NOMO-1 treated with dmso at 0.1 percent for 144 hours (cell line): ENCODE measurements at regions not wholly inside any gene's neighbourhood (a gene's known extent, or its start where the extent isn't known, plus 50 kb on each side); places are given as distances from the start of the nearest gene placed in this dataset.
"Not testable (repeated sequence)": the region's sequence is repeated elsewhere in the genome, so short reads cannot be mapped to it uniquely, and the experiment has no call there.

Experiments used
- DNase-seq: peaks from one replicate; lab custom pipeline; 2025; ENCODE audit not compliant: unreplicated experiment; lab: John Stamatoyannopoulos, UW

DNA sequence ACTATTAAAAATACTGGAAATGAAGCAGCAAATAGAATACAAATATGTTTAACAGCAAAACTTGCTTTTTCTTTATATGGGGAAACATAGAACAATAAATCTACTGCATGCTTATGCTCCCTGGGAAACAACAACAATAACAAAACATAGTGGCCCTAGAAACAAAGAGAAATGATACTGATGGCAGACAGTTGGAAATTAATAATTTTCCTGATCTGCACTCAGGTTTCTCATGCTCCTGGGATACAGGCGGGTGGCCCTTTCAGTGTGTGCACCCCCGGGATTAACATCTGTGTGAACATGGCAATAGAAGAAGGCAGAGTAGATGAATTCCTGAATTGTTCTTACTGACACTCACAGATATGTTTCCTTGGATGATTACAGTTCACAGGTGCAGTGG lies 209.2 kb upstream of the TBX18 start:
- no peak for DNase-seq

DNA sequence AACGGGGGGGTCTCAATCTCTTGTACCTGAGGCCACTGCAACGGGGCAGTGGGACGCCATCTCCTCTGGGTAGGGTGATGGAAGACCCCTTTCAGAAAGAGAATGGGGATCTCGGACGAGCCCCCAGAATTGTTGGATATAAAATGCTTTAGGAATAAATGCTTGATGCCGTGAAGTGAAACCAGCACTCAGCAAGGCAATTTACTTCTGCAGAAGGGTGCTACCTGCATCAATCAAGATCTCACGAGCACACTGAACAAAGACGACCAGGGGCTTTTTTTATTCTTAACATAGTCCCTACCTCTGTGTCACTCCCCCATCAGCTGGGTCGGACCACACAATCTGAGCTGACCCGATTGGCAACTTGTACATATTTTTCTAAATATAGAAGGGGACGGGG lies 203.6 kb upstream of the TBX18 start:
- DNase-seq = no peak

DNA sequence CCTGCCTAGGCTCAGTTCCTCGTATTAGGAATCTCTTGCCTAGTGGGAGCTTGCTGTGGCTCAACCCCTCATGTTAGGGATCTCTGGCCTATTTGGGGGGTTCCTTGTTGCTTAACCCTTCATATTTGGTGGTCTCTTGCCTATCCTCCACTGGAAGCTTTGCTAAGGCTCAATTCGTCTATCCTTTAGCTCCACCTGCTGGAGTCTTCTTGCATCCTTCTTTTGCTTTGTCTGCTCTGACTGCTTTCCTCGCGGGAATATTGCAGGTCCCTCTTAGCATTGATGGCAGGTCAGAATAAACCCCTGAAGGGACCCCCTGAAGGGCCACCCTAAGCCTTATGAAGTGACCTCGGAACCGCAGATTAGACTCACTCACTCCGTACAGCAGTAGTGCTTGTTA lies 203.0 kb upstream of the TBX18 start:
- no peak for DNase-seq

DNA sequence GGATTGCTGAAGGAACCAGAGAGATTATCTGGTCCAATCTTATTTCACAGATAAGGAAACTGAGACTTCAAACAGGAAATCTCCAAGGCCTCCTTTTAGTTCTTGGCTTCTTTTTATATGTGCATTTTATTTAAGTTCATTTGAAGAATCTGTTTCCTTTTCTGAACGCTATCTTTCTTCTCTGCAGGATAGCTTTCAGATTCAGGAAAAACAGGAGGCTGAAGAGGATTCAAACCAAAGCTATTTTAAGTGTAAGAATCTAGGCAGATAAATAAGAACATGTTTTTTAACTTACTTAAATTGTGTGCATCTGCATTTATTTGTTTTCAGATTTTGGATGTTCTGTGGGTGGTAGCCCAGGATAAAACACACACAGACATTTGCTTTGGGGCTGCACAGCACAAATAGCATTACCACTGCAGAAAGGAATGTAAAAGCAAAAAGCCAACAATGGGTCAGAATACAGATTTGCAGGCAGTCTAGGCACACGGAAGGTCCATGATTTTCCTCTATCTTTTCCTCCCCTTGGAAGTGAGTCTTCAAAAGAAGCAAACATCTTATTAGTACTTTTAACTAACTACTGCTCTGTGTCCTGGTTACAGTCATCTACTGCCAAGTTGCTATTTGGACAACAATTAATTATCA lies 188.8 kb upstream of the TBX18 start:
- DNase-seq = no peak

- not testable (repeated sequence) for DNase-seq
Observed at GRCh38 chr6:84944926-84945325, 180.5 kb upstream of the TBX18 start.

DNA sequence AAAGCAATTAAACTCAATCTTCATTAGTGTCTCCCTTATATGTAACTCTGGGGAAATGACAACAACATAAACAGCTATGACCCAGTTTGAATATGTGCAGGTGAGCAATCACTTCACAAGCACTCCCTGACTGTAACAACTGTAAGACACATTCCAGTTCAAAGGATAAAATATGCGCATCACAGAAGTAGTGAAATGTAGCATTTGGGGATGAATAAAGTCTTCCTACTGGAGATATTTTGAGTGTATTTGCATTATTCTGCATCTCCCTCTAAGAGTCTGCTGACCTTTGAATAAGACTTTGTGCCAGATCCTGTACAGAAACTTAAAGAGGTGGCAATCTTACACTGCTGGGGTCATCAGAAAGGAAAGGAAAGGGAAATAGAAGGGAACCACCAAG lies 179.5 kb upstream of the TBX18 start:
- no peak for DNase-seq

GRCh38 chr6:84941609-84942008 lies 177.2 kb upstream of the TBX18 start:
- not testable (repeated sequence) for DNase-seq

GRCh38 chr6:84929212-84929611 lies 164.8 kb upstream of the TBX18 start:
- DNase-seq = no peak

GRCh38 chr6:84927551-84927950 lies 163.2 kb upstream of the TBX18 start:
- no peak for DNase-seq

GRCh38 chr6:84926189-84927155 lies 162.1 kb upstream of the TBX18 start:
- no peak for DNase-seq

DNA sequence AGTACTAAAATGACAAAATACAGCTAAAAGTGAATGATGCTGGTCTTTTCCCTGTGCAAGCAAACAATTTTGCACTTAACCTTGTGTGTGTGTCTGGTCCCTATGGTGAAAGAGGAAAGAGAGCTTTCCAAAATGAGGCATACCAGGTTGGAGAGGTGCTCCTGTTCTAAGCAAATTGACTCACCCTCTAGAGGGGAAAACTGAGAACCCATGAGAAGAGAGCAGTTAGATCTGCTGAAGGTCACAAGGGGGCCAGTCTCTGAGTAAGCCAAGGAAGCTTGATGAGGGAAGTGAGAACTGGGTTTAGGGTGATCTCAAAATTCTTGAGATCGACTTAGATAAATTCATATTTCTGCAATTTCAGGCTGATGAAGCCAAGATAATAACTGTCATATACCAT lies 157.5 kb upstream of the TBX18 start:
- DNase-seq = no peak

DNA sequence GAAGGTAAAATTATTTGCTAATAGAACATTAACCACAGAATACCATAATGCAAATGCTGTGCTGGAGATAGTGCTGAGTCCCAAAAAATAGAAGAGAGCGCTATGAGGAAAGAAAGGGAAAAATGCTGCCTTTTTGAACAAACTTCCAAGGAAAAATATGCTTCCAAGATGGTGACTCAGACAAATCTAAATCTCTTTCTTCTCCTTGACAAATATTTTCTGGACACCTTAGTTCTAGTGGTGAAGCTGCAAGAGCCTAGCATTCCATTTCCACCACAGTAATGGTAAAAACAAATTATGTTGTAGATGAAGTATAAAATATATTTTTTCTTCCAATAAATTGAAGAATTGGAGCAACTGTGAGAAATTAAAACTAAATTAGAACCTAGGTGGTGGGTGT lies 155.6 kb upstream of the TBX18 start:
- DNase-seq = no peak

- no peak for DNase-seq
Observed at GRCh38 chr6:84916704-84917103, 152.3 kb upstream of the TBX18 start.

DNA sequence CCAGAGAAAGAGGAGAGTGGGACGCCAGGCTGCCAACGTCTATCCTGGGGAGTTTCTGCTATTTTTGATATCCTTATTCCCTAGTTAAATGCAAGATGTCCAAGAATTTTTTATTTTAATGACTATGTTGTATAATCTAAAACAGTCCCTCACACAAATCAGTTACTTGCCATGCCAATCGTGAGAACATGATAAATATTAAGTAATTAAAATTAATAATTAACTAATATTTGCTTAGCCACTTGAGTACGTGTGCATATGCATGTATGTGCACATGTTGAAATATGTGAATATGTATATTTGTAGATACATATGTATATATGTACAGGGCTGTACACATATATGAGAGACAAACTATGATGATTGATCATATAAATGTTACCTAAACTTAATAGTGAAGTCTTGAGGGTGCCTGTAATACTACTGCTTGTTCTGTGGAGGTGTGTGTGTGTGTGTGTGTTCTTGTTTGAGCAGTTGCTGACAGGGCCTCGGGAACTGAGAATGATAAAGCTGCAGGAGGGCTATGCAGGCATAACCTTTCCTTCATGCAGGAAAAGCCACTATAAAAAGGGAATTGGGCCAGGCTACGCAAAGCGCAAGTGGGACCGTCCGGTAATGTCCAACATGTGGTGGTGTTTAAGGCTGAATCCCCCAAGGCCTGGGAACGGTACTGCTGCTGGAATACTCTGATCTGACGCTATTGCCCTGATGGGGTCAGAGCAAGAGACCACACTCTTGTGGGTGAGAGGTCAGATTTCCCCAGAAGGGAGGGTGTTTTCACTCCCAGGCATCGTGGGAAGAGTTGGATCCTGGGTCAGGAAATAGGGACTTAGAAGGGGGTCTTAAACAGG lies 148.3 kb upstream of the TBX18 start:
- DNase-seq = no peak

GRCh38 chr6:84910906-84911607 lies 146.7 kb upstream of the TBX18 start:
- DNase-seq = no peak

- no peak for DNase-seq
Observed at GRCh38 chr6:84908304-84908904, 144.0 kb upstream of the TBX18 start.

DNA sequence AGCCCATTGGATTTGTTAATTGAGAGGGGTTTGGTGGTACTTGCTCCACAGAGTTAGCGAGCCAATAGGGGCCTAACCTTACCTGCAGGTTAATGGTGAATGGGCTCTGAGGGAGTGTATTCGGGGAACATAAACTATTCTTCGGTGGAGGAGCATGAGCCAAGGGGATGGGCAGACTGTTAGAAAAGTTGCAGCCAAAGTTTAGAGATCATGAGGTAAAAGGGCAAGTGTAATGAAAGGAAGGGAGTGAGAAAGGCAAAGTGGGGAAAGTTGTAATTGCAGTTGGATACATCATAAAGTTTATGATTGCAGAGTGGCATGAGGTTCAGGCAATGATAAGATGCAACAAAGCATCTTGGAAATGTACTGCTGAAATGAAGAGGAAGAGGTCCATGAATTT lies 142.1 kb upstream of the TBX18 start:
- DNase-seq = no peak

DNA sequence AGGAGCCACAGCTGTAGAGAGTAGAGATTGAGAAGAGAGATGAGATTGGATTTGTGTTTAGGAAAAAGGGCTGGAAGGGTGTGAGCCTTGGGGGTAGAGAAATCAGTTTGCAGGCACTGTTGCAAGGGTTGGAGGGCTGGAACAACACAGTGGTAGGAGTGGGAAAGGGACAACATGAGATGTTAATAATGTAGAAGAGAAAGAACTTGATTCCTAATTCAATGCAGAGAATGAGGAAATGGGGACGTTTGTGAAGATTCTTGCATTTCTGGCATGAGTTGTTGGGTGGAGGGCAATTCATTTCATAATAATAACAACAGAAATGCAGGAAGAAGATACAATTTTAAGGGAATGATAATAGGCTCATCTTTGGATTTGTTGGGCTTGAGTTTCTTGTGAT lies 141.4 kb upstream of the TBX18 start:
- DNase-seq = no peak

DNA sequence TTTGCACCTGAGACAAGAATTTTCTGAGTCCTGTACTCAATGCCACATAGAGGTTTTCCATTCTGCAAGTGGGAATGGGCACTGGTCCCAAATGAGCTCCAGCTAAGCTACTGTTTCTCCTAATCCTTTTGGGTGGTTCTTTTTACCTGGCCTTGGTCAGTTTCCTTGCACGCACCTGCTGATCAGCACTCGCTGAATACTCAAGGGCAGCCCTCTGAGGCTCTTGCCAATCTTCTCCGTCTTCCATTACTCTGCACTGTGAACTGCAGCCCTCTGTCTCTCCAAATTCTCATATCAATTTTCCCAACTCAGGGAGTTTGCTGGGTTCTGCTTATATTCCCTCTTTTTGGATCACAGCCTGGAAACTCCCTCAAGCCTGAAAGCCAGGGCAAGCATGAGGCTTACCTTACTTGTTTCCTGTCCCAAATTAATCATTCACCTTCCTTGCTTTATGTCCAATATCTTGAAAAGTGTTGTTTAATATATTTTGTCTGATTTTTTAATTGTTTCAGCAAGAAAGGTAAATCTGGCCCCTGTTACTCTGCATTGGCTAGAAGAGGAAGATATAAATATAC lies 138.0 kb upstream of the TBX18 start:
- no peak for DNase-seq

- no peak for DNase-seq
Observed at GRCh38 chr6:84897988-84898594, 133.7 kb upstream of the TBX18 start.
